HG03025 (cell line): ENCODE measurements at regions not wholly inside any gene's neighbourhood (a gene's known extent, or its start where the extent isn't known, plus 50 kb on each side); places are given as distances from the start of the nearest gene placed in this dataset.

ENCODE experiments used
- ATAC-seq: cut with Tn5 transposase; IDR thresholded peaks from one replicate; pipeline ENCODE4 v1.9.1; 2021; ENCODE audit warnings: mild to moderate bottlenecking, moderate library complexity; ENCODE audit not compliant: unreplicated experiment, low FRiP score

DNA sequence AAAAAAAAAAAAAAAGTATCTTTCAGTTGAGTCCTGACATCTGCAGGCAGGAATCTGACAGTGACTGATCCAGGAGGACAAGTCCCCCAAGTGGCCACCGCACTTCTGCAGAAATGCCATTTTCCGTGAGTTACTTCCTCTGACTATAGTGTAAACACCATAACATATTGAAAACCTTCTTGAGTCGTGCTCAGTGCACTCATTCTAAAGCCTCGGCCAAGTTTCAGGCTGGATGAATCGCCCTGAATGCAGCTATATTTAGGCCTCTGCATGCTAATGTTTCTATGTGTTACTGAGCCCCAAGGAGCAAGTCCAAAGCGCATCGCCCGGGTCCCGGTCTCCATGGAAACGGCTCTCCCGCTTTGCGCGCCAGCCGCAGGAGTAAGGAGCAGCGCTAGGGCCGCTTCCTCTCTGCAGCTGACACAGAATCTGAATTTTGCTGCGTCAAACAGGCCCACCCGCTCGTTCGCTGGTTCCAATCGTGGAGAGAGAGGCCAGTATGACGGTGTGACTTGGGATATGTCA is 335.4 kb downstream of the MSX2 start:
- ATAC-seq: no peak

DNA sequence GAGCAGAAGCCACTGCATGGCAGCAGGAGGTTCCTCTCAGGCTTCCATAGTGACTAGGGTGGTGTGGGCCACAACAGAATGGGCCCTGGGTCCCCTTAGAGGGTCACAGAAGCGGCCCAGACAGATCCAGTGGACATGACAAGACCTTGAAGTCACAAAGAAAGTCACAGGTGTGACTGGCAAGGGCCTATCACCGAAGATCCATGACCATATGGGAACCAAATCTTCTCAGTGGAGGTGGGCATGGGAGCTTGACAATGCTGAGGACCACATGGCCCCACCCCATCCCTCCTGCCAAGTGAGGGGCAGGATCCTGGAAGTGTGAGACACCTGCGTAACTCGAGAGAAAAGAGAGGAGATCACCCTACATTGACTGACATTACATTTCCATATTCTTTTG is 332.4 kb downstream of the MSX2 start:
- no peak for ATAC-seq

DNA sequence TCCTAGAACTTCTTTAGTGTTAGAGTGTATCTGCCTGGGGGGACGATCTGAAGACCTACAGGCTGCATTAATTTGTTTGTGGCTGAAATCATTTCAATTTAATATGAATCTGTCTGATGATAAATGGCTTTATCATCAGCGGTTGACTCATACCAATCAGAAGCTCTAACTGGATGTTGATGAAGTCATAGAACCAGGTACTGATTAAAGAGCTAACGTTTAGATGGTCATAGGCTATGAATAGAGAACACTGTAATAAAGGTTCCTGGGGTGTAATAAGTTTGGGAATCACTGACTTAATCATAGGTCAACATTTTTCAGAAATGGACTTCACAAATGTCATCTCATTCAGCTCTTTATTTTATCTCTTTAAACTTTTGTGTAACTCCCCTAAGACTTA is 329.9 kb downstream of the MSX2 start:
- no peak for ATAC-seq

DNA sequence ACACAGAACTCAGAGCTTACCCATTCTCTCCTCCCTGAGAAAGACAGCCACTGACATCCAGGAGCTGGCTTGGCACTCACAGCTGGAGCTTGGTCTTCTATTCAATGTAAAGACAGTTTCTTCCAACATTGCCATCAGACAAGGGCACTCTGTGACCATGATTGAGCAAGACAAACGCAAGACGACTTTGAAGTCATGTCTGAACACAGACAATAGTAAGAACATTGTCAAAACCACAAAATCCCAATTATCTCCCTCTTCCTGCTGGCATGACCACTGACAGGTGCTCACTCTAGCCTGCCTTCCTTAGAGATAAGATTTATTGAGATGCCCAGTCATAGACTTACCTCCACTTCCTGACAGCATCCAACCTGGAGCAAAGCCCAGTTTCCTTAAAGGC is 328.0 kb downstream of the MSX2 start:
- no peak for ATAC-seq

DNA sequence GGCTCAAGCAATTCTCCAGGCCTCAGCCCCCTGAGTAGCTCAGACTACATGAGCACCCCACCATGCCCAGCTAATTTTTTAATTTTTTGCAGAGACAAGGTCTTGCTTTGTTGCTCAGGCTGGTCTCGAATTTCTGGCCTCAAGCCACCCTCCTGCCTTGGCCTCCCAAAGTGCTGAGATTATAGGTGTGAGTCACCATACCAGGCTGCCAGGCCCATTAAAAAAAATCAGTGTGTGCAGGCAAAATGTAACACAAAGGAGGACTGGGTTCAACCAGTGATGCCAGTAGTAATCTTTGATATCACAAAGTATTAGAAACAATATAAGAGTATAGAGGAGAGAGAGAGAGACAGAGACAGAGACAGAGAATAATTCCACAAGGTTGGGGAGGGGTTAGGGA is 322.7 kb downstream of the MSX2 start:
- ATAC-seq: no peak

DNA sequence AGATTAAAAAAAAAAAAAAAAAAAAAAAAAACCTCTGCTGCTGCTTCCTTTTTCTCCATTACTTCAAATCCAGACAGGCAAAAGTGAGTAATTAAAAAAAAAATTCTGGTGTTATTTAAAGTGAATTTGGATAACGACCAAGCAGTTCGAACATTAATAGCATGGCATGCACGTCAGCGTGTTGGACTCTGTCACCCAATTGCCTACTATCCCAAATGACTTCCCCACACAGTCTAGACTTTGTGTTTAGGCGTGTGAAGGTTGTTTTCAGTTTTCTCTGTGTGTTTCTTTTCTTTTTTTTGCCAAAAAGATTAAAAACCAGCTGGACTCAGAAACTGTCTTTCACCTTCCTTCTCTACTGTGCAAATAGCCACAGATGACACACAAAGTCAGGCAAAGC is 321.4 kb downstream of the MSX2 start:
- no peak for ATAC-seq

GRCh38 chr5:175037820-175038219 is 313.4 kb downstream of the MSX2 start:
- no peak for ATAC-seq

GRCh38 chr5:175035882-175036533 is 311.6 kb downstream of the MSX2 start:
- no peak for ATAC-seq

DNA sequence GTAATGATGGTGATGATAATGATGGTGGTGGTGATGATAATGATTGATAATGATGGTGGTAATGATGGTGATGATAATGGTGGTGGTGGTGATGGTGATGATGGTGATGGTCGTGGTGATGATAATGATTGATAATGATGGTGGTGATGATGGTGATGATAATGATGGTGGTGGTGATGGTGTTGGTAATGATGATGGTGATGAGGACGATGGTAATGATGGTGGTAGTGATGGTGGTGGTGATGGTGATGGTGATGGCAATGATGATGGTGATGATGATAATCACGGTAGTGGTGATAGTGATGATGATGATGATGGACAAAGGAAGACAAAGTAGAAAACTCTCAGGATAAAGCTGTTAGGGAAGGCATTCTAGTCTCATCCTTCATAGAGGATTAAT is 310.5 kb downstream of the MSX2 start:
- no peak for ATAC-seq

DNA sequence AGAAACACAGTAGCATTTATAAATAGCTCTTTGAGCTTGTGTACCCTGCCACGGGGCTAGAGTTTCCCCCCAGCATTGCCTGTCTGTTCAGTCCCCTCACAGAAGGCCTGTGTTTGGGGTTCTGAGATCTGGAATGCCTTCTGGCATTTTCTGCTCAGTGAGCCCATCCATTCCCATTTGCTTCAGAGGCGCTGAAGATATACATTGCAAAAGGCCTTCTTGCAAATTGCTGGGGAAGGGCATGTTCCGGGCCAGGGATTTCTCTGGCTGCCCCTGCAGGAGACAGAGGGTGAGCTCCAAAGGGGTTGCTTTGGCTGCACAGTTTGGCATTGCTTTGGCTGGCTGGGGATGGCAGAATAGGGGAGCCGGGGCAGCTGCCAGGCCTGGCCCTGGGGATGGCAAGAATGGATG is 308.4 kb downstream of the MSX2 start:
- no peak for ATAC-seq

- ATAC-seq: no peak
Observed at GRCh38 chr5:175032013-175032412, 307.6 kb downstream of the MSX2 start.

DNA sequence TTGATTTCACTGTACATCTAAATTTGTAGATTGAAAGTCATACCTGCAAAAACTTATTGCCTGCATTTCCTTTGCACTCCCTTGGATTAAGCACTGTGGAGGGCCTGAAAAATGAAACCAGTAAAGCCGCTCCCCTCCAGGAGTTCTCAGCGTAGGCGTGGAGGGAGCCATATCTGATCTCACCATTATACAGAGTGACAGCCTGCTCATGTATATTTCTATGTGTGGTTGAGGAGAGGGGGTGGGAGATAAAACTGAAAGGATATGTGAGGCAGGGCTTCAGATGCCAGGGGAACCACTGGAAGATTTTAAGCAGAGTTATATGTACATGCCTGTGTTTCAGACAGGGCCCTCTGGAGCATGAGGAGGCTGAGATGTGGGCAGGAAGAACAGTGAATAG is 303.0 kb downstream of the MSX2 start:
- no peak for ATAC-seq

- ATAC-seq: no peak
Observed at GRCh38 chr5:175025077-175025476, 300.7 kb downstream of the MSX2 start.

GRCh38 chr5:175021841-175022625 is 297.7 kb downstream of the MSX2 start:
- no peak for ATAC-seq

- no peak for ATAC-seq
Observed at GRCh38 chr5:175021321-175021720, 296.9 kb downstream of the MSX2 start.

GRCh38 chr5:175015028-175015685 is 290.8 kb downstream of the MSX2 start:
- ATAC-seq: no peak

DNA sequence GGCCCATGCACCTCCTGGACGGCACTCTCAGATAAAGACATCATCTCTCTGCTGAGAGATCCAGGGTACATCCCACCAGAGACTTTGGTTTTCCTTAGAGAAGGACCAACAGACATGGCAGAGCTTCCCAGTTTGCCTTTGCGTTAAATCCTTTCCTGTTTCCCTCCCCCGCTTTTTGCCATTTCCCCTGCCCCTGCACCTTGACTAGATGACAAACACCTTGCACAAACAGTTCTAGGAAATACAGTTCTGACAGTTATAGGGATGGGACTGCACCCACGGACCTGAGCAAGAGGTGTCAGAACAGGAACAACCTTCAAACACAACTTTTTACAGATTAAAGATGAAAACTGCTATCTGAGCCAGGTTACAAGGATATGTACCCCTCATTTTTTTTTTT is 288.9 kb downstream of the MSX2 start:
- no peak for ATAC-seq

DNA sequence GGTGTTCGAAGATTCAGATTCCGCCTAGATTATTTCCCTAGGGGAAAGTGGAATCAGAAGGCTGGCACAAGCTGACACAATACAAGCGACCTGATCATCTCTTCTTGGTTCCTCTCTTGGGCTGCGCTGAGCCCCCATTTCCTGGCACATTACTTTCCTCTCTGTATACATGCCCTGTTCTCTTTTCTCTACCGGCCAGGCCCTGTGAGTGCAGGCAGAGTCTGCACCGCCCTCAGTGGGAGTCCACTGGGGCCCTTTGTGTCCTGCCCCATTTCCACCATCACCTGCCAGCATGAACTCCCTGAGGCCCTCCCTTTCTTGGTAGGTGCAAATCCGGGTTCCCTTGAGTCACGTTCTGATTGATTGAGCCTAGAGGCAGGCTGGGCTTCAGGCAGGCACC is 287.9 kb downstream of the MSX2 start:
- no peak for ATAC-seq

GRCh38 chr5:175003531-175003930 is 279.1 kb downstream of the MSX2 start:
- ATAC-seq: no peak

GRCh38 chr5:175001876-175002645 is 277.7 kb downstream of the MSX2 start:
- ATAC-seq: no peak

DNA sequence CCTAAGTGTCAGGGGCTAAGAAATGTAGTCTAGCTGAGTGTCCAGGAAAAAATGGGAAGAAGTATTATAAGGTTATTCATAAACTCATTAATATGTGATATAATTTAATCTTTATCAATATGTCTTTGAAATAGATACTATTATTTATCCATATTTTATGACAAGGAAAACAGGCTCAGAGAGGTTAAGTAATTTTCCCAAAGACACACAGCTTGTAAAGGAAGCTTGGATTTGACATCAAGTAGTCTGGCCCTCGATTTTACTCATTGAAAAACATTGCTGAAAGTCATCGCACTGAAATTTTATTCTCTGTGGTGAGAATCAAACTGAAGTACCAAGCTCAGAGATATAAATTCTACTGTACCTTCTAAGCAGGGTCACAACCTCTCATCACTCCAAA is 276.9 kb downstream of the MSX2 start:
- no peak for ATAC-seq
